Islet of Langerhans (tissue), 1 donor: ENCODE measurements at regions not wholly inside any gene's neighbourhood (a gene's known extent, or its start where the extent isn't known, plus 50 kb on each side); places are given as distances from the start of the nearest gene placed in this dataset.

Experiments used
- FAIRE-seq: peaks from one replicate; lab custom pipeline; 2011; peaks lifted over from hg19 to GRCh38; lab: Jason Lieb, UNC

GRCh38 chr14:71680736-71681387 lies 251.4 kb upstream of the RGS6 start:
- FAIRE-seq: no peak

- FAIRE-seq: no peak
These were observed 249.9 kb upstream of the RGS6 start for GRCh38 chr14:71682337-71682736.

GRCh38 chr14:71684323-71684722 lies 247.9 kb upstream of the RGS6 start:
- no peak for FAIRE-seq

GRCh38 chr14:71686677-71687076 lies 245.6 kb upstream of the RGS6 start:
- no peak for FAIRE-seq

GRCh38 chr14:71687166-71687831 lies 244.9 kb upstream of the RGS6 start:
- no peak for FAIRE-seq

GRCh38 chr14:71688576-71688975 lies 243.7 kb upstream of the RGS6 start:
- no peak for FAIRE-seq

- no peak for FAIRE-seq
These were observed 241.8 kb upstream of the RGS6 start for GRCh38 chr14:71690478-71690877.

- no peak for FAIRE-seq
These were observed 239.7 kb upstream of the RGS6 start for GRCh38 chr14:71692496-71692895.

- no peak for FAIRE-seq
These were observed 238.8 kb upstream of the RGS6 start for GRCh38 chr14:71693381-71693780.

GRCh38 chr14:71694591-71695530 lies 237.4 kb upstream of the RGS6 start:
- FAIRE-seq: no peak

- FAIRE-seq: no peak
These were observed 236.4 kb upstream of the RGS6 start for GRCh38 chr14:71695611-71696350.

GRCh38 chr14:71698027-71698426 lies 234.2 kb upstream of the RGS6 start:
- FAIRE-seq: no peak

GRCh38 chr14:71698673-71699072 lies 233.6 kb upstream of the RGS6 start:
- FAIRE-seq: no peak

GRCh38 chr14:71701990-71702389 lies 230.2 kb upstream of the RGS6 start:
- no peak for FAIRE-seq

GRCh38 chr14:71702786-71703185 lies 229.4 kb upstream of the RGS6 start:
- no peak for FAIRE-seq

- FAIRE-seq: no peak
These were observed 228.8 kb upstream of the RGS6 start for GRCh38 chr14:71703477-71703876.

GRCh38 chr14:71704210-71704609 lies 228.0 kb upstream of the RGS6 start:
- FAIRE-seq: no peak

GRCh38 chr14:71705460-71705859 lies 226.8 kb upstream of the RGS6 start:
- no peak for FAIRE-seq

- FAIRE-seq: no peak
These were observed 223.2 kb upstream of the RGS6 start for GRCh38 chr14:71709076-71709475.

GRCh38 chr14:71709987-71710386 lies 222.2 kb upstream of the RGS6 start:
- no peak for FAIRE-seq

- no peak for FAIRE-seq
These were observed 221.1 kb upstream of the RGS6 start for GRCh38 chr14:71711125-71711524.

GRCh38 chr14:71711619-71712018 lies 220.6 kb upstream of the RGS6 start:
- FAIRE-seq: no peak
